Glutamatergic neuron (in vitro differentiated cells): ENCODE measurements at regions not wholly inside any gene's neighbourhood (a gene's known extent, or its start where the extent isn't known, plus 50 kb on each side); places are given as distances from the start of the nearest gene placed in this dataset.

ENCODE experiments used
- DNase-seq: peaks from one replicate; pipeline ENCODE4 v3.0.0; 2022
- H3K27ac Mint-ChIP-seq: one replicate; pipeline ENCODE4 v1.8.0; 2020; ENCODE audit warnings: mild to moderate bottlenecking, mixed read lengths, inconsistent platforms; ENCODE audit not compliant: unreplicated experiment
- H3K27me3 Mint-ChIP-seq: one replicate; pipeline ENCODE4 v1.8.0; 2020; ENCODE audit warnings: mild to moderate bottlenecking, moderate library complexity, mixed read lengths, inconsistent platforms; ENCODE audit not compliant: unreplicated experiment
- H3K36me3 Mint-ChIP-seq: one replicate; pipeline ENCODE4 v1.8.0; 2020; ENCODE audit warnings: mild to moderate bottlenecking, mixed read lengths, inconsistent platforms; ENCODE audit not compliant: unreplicated experiment
- H3K4me1 Mint-ChIP-seq: one replicate; pipeline ENCODE4 v1.8.0; 2020; ENCODE audit warnings: mild to moderate bottlenecking, low read depth, mixed read lengths, inconsistent platforms; ENCODE audit not compliant: unreplicated experiment
- H3K4me3 Mint-ChIP-seq: one replicate; pipeline ENCODE4 v1.8.0; 2020; ENCODE audit warnings: mild to moderate bottlenecking, mixed read lengths, inconsistent platforms; ENCODE audit not compliant: unreplicated experiment
- H3K9me3 Mint-ChIP-seq: one replicate; pipeline ENCODE4 v1.8.0; 2020; ENCODE audit warnings: mild to moderate bottlenecking, moderate library complexity, mixed read lengths, inconsistent platforms; ENCODE audit not compliant: unreplicated experiment
- CTCF ChIP-seq: fragments of 200-600 bp; sonication (generic); IDR thresholded peaks from one replicate; pipeline ENCODE4 v1.5.0; 2021; ENCODE audit not compliant: partially characterized antibody, unreplicated experiment

- Mint-ChIP-seq H3K4me3 (no peak overlapping the region), H3K27ac (no peak overlapping the region), H3K9me3 (peaks cover 15% of the 10 kb centered on the region), H3K27me3 (peaks cover 4% of the 10 kb centered on the region), H3K4me1 (no peaks in the 10 kb centered on the region), H3K36me3 (no peaks in the 10 kb centered on the region)
- no peak for TF ChIP-seq CTCF
- DNase-seq, result no peak
Measured at GRCh38 chr22:48667289-48667688, 1160.4 kb downstream of the BRD1 start.

GRCh38 chr22:48666620-48667019 lies 1161.1 kb downstream of the BRD1 start:
- H3K4me1 Mint-ChIP-seq, result no peaks in the 10 kb centered on the region
- DNase-seq, result no peak
- peaks cover 4% of the 10 kb centered on the region for H3K27me3 Mint-ChIP-seq
- no peak for TF ChIP-seq CTCF
- no peak overlapping the region for H3K4me3 Mint-ChIP-seq
- no peak overlapping the region for H3K27ac Mint-ChIP-seq
- H3K36me3 Mint-ChIP-seq, result no peaks in the 10 kb centered on the region
- H3K9me3 Mint-ChIP-seq, result peaks cover 11% of the 10 kb centered on the region

- no peaks in the 10 kb centered on the region for H3K36me3 Mint-ChIP-seq
Measured at GRCh38 chr22:48665311-48665995, 1162.2 kb downstream of the BRD1 start.

GRCh38 chr22:48664586-48664985 lies 1163.1 kb downstream of the BRD1 start:
- Mint-ChIP-seq H3K36me3 (no peaks in the 10 kb centered on the region), H3K9me3 (peaks cover 12% of the 10 kb centered on the region), H3K27me3 (peaks cover 2% of the 10 kb centered on the region), H3K4me1 (no peaks in the 10 kb centered on the region), H3K27ac (no peak overlapping the region), H3K4me3 (no peak overlapping the region)
- no peak for TF ChIP-seq CTCF
- DNase-seq, result no peak

More at GRCh38 chr22:48665311-48665995, 1162.2 kb downstream of the BRD1 start:
- H3K4me1 Mint-ChIP-seq, result no peaks in the 10 kb centered on the region
- H3K27ac Mint-ChIP-seq, result no peak overlapping the region
- DNase-seq, result no peak
- peaks cover 4% of the 10 kb centered on the region for H3K27me3 Mint-ChIP-seq
- no peak for TF ChIP-seq CTCF
- H3K4me3 Mint-ChIP-seq, result no peak overlapping the region
- H3K9me3 Mint-ChIP-seq, result peaks cover 10% of the 10 kb centered on the region

GRCh38 chr22:48663297-48663696 lies 1164.4 kb downstream of the BRD1 start:
- peaks cover 2% of the 10 kb centered on the region for H3K27me3 Mint-ChIP-seq
- peaks cover 17% of the 10 kb centered on the region for H3K9me3 Mint-ChIP-seq
- no peaks in the 10 kb centered on the region for H3K4me1 Mint-ChIP-seq
- no peak overlapping the region for H3K4me3 Mint-ChIP-seq
- TF ChIP-seq CTCF, result peak; percentile 78
- H3K36me3 Mint-ChIP-seq, result no peaks in the 10 kb centered on the region
- H3K27ac Mint-ChIP-seq, result no peak overlapping the region
- DNase-seq, result no peak
